ENCODE measurements at regions not wholly inside any gene's neighbourhood (a gene's known extent, or its start where the extent isn't known, plus 50 kb on each side); places are given as distances from the start of the nearest gene placed in this dataset.

DNA sequence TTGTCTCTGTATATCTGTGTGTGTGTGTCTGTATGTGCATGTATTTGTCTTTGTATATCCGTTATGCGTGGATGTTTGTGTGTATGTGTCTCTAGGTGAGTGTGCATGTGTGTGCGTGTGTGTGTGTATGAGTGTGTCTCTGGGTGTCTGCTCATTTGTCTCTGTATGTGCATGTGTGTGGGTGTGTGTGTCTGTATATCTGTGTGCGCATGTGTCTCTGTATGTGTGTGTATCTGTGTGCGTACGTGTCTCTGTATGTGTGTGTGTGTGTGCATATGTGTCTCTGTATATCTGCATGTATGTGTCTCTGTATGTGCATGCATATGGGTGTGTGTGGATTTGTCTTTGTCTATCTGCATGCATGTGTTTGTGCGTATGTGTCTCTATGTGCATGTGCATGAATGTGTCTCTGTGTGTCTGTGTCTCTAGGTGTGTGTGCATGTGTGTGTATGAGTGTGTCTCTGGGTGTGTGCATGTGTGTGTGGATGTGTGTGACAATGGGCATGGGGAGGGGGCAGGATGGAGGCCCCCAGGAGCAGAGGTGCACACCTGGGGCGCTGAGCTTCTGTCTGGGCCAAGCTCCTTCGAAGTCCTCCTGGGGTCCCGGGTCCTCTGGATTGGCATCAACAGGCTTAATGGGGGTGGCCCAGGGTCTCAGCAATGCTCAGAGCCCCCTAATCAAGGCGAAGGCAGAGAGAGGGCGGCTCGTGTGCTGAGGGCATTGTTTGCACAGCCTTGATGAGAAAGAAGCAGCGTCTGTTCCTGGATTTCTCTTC, 373.4 kb upstream of the IRX4 start:
- Histone ChIP-seq H3K9ac (ENCODE audit: low read length) (no peak overlapping the region), H3K9me3 (ENCODE audit: control insufficient read depth in 1 of 2, insufficient read depth in 1 of 2, low read depth in 1 of 2, low read length in 2 of 2) (no peaks in the 10 kb centered on the region), H3K27me3 (ENCODE audit: insufficient read depth, low read length) (no peaks in the 10 kb centered on the region), H3K36me3 (ENCODE audit: control insufficient read depth in 1 of 2, insufficient read depth in 2 of 2, low read length in 2 of 2) (no peaks in the 10 kb centered on the region), H2AFZ (ENCODE audit: low read depth, low read length, poor library complexity, severe bottlenecking) (no peak overlapping the region), H4K20me1 (ENCODE audit: insufficient read depth) (no peaks in the 10 kb centered on the region), H3K79me2 (ENCODE audit: insufficient read depth, low read length) (no peaks in the 10 kb centered on the region), H3K4me3 (replicated peaks in 1 of 2; ENCODE audit: low read depth in 1 of 2, low read length in 2 of 2) (no peak overlapping the region), H3K9me2 (ENCODE audit: insufficient read depth) (no peaks in the 10 kb centered on the region), H3K27ac (ENCODE audit: low read depth, low read length) (no peak overlapping the region), H3K4me2 (ENCODE audit: low read length) (no peak overlapping the region), H3K4me1 (ENCODE audit: control insufficient read depth in 1 of 2, insufficient read depth in 2 of 2, low read length in 2 of 2) (no peaks in the 10 kb centered on the region)
- ChIA-PET POLR2A (no interaction called here), CTCF (no interaction called here), RAD21 (ENCODE audit: low non-redundant PET in 1 of 2, low total read pairs in 2 of 2, uncharacterized antibody in 2 of 2, unreplicated experiment in 2 of 2) (no interaction called here)
- intact Hi-C loops (cut with micrococcal nuclease): no loop called here
- BruUV-seq (replicated peaks): no TSS peak
- no peak for ATAC-seq
- TF ChIP-seq JUND (IDR thresholded peaks at IDR 0.05) (no peak), EZH2phosphoT487 (IDR thresholded peaks at IDR 0.05; ENCODE audit: borderline replicate concordance) (no peak), CEBPB (IDR thresholded peaks at IDR 0.05; ENCODE audit: low read depth) (no peak), TCF7L2 (IDR thresholded peaks at IDR 0.05; ENCODE audit: borderline replicate concordance, extremely low read depth, insufficient read depth, insufficient read length) (no peak), RAD21 (IDR thresholded peaks at IDR 0.05; ENCODE audit: low read depth) (no peak), SRF (IDR thresholded peaks at IDR 0.05; ENCODE audit: low read depth) (no peak), FOSL1 (IDR thresholded peaks at IDR 0.05; ENCODE audit: low read depth) (no peak), SP1 (IDR thresholded peaks at IDR 0.05; ENCODE audit: low read depth) (no peak), ELF1 (IDR thresholded peaks at IDR 0.05; ENCODE audit: borderline replicate concordance, low read depth) (no peak), YY1 (IDR thresholded peaks at IDR 0.05; ENCODE audit: extremely low read depth, insufficient replicate concordance, low read depth, low read length) (no peak), POLR2AphosphoS5 (IDR thresholded peaks at IDR 0.05; ENCODE audit: low read depth, low read length) (no peak), EGR1 (IDR thresholded peaks at IDR 0.05; ENCODE audit: low read depth) (no peak), EZH2 (IDR thresholded peaks at IDR 0.05) (no peak)
- TF ChIP-seq, protein P1, sequence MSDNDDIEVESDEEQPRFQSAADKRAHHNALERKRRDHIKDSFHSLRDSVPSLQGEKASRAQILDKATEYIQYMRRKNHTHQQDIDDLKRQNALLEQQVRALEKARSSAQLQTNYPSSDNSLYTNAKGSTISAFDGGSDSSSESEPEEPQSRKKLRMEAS (IDR thresholded peaks at IDR 0.05): no peak
- DNase-seq (ENCODE audit: low read depth, low spot score): no peak

Data from HCT116 (cell line).